ENCODE measurements at regions not wholly inside any gene's neighbourhood (a gene's known extent, or its start where the extent isn't known, plus 50 kb on each side); places are given as distances from the start of the nearest gene placed in this dataset.

DNA sequence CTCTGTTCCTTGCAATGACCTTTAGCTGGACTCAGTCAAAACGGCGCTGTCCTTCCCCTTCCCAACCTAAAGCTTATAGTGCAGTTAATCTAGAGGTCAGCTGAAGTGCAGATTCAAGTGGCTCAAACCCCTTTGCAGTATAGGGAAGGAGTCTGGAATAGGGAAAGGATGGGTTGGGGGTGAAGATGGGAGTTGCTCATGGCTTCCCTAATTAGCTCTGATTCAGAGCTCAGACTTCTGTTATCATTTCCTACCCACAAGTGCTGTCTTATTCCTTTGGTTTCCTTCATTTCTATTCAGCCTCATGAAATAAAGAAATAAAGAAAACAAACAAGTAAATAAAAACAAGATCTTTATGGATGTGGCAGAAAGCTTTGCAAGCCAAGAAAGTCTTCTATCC, 264.0 kb upstream of the HMGA2 start:
- TF ChIP-seq SRF (IDR thresholded peaks at IDR 0.05; ENCODE audit: low read depth) = no peak
- TF ChIP-seq RAD21 (IDR thresholded peaks at IDR 0.05; ENCODE audit: low read depth) = no peak
- TF ChIP-seq, protein P1, sequence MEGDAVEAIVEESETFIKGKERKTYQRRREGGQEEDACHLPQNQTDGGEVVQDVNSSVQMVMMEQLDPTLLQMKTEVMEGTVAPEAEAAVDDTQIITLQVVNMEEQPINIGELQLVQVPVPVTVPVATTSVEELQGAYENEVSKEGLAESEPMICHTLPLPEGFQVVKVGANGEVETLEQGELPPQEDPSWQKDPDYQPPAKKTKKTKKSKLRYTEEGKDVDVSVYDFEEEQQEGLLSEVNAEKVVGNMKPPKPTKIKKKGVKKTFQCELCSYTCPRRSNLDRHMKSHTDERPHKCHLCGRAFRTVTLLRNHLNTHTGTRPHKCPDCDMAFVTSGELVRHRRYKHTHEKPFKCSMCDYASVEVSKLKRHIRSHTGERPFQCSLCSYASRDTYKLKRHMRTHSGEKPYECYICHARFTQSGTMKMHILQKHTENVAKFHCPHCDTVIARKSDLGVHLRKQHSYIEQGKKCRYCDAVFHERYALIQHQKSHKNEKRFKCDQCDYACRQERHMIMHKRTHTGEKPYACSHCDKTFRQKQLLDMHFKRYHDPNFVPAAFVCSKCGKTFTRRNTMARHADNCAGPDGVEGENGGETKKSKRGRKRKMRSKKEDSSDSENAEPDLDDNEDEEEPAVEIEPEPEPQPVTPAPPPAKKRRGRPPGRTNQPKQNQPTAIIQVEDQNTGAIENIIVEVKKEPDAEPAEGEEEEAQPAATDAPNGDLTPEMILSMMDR (IDR thresholded peaks at IDR 0.05 in 2 of 3, conservative IDR thresholded peaks at IDR 0.05 in 1 of 3; ENCODE audit: borderline replicate concordance in 1 of 3, insufficient read depth in 1 of 3, low read depth in 2 of 3, low read length in 2 of 3) = no peak
- no peak for TF ChIP-seq JUND (IDR thresholded peaks at IDR 0.05)
- TF ChIP-seq, protein P2, sequence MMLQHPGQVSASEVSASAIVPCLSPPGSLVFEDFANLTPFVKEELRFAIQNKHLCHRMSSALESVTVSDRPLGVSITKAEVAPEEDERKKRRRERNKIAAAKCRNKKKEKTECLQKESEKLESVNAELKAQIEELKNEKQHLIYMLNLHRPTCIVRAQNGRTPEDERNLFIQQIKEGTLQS (IDR thresholded peaks at IDR 0.05) = no peak
- TF ChIP-seq, protein P3, sequence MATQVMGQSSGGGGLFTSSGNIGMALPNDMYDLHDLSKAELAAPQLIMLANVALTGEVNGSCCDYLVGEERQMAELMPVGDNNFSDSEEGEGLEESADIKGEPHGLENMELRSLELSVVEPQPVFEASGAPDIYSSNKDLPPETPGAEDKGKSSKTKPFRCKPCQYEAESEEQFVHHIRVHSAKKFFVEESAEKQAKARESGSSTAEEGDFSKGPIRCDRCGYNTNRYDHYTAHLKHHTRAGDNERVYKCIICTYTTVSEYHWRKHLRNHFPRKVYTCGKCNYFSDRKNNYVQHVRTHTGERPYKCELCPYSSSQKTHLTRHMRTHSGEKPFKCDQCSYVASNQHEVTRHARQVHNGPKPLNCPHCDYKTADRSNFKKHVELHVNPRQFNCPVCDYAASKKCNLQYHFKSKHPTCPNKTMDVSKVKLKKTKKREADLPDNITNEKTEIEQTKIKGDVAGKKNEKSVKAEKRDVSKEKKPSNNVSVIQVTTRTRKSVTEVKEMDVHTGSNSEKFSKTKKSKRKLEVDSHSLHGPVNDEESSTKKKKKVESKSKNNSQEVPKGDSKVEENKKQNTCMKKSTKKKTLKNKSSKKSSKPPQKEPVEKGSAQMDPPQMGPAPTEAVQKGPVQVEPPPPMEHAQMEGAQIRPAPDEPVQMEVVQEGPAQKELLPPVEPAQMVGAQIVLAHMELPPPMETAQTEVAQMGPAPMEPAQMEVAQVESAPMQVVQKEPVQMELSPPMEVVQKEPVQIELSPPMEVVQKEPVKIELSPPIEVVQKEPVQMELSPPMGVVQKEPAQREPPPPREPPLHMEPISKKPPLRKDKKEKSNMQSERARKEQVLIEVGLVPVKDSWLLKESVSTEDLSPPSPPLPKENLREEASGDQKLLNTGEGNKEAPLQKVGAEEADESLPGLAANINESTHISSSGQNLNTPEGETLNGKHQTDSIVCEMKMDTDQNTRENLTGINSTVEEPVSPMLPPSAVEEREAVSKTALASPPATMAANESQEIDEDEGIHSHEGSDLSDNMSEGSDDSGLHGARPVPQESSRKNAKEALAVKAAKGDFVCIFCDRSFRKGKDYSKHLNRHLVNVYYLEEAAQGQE (IDR thresholded peaks at IDR 0.05; ENCODE audit: low read depth) = no peak
- no peak for TF ChIP-seq ELF1 (IDR thresholded peaks at IDR 0.05; ENCODE audit: borderline replicate concordance, low read depth)
- TF ChIP-seq POLR2A (IDR thresholded peaks at IDR 0.05; ENCODE audit: borderline replicate concordance, extremely low read depth, insufficient read depth, insufficient read length) = no peak
- no peak for TF ChIP-seq EZH2 (IDR thresholded peaks at IDR 0.05)
- TF ChIP-seq SP1 (IDR thresholded peaks at IDR 0.05; ENCODE audit: low read depth) = no peak

Data from HCT116 (cell line).